GM12875 (cell line): ENCODE measurements at regions not wholly inside any gene's neighbourhood (a gene's known extent, or its start where the extent isn't known, plus 50 kb on each side); places are given as distances from the start of the nearest gene placed in this dataset.

Experiments used
- H3K4me3 ChIP-seq: one replicate; pipeline ENCODE4 v1.5.1; 2011; ENCODE audit warnings: low read depth, low read length, control low read depth
- TF ChIP-seq, protein P1 (sequence below): IDR thresholded peaks from 2 replicates; pipeline ENCODE4 v1.5.1; 2011; ENCODE audit warnings: low read depth, mild to moderate bottlenecking, control low read depth, inconsistent platforms, low read length, moderate library complexity, borderline replicate concordance; ENCODE audit not compliant: insufficient read depth

GRCh38 chr13:82867284-82867683, 1015.0 kb downstream of the SLITRK1 start:
- no peak overlapping the region for H3K4me3 ChIP-seq
- TF ChIP-seq, protein P1, sequence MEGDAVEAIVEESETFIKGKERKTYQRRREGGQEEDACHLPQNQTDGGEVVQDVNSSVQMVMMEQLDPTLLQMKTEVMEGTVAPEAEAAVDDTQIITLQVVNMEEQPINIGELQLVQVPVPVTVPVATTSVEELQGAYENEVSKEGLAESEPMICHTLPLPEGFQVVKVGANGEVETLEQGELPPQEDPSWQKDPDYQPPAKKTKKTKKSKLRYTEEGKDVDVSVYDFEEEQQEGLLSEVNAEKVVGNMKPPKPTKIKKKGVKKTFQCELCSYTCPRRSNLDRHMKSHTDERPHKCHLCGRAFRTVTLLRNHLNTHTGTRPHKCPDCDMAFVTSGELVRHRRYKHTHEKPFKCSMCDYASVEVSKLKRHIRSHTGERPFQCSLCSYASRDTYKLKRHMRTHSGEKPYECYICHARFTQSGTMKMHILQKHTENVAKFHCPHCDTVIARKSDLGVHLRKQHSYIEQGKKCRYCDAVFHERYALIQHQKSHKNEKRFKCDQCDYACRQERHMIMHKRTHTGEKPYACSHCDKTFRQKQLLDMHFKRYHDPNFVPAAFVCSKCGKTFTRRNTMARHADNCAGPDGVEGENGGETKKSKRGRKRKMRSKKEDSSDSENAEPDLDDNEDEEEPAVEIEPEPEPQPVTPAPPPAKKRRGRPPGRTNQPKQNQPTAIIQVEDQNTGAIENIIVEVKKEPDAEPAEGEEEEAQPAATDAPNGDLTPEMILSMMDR = no peak

GRCh38 chr13:82850644-82851043, 1031.6 kb downstream of the SLITRK1 start:
- H3K4me3 ChIP-seq = no peak overlapping the region
- TF ChIP-seq, protein P1 = no peak

- H3K4me3 ChIP-seq = no peak overlapping the region
- TF ChIP-seq, protein P1 = no peak
Observed at GRCh38 chr13:82848766-82849165, 1033.5 kb downstream of the SLITRK1 start.

DNA sequence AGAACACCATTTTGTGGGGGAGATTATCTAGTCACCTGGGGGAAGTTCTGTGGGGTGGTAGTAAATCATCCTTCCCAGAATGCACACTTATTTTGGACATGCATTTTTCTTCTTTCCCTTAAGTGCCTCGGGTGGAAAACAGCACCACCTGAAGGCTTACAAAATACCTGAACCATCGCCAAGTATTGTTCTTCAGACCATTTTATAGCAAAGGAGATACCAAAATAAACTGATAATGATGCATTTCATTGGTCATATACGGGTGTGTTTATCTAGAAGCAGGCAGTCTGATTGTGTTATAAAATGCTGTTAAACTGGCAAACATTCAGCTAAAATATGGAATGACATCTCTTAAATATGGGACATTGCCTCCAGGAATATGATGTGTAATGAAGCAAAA, 1034.7 kb downstream of the SLITRK1 start:
- no peak overlapping the region for H3K4me3 ChIP-seq
- TF ChIP-seq, protein P1 = no peak

GRCh38 chr13:82833923-82834322, 1048.4 kb downstream of the SLITRK1 start:
- TF ChIP-seq, protein P1 = no peak
- H3K4me3 ChIP-seq = no peak overlapping the region

GRCh38 chr13:82829040-82829439, 1053.2 kb downstream of the SLITRK1 start:
- H3K4me3 ChIP-seq = no peak overlapping the region
- TF ChIP-seq, protein P1 = no peak

- TF ChIP-seq, protein P1 = no peak
- no peak overlapping the region for H3K4me3 ChIP-seq
Observed at GRCh38 chr13:82827724-82828123, 1054.5 kb downstream of the SLITRK1 start.
